IMR-90 (cell line): ENCODE measurements at regions not wholly inside any gene's neighbourhood (a gene's known extent, or its start where the extent isn't known, plus 50 kb on each side); places are given as distances from the start of the nearest gene placed in this dataset.

ENCODE experiments used
- ATAC-seq: fragments of 200-7000 bp; cut with Tn5 transposase; 2 replicates; pipeline ENCODE4 v1.9.1; 2020; ENCODE audit warnings: low read depth, mild to moderate bottlenecking, moderate library complexity
- BruUV-seq: library from RNA; stranded (reverse); fragments of 400-500 nt; replicated peaks from 2 replicates; lab custom pipeline; 2021; lab: Mats Ljungman, UMichigan
- CTCF ChIA-PET: fragments of 300-600 bp; formaldehyde crosslinking; extraction: SDS; loops from one replicate; lab custom pipeline; 2021; ENCODE audit warnings: antibody characterized with exemption; lab: Yijun Ruan, JAX
- POLR2A ChIA-PET: fragments of 300-600 bp; sonication (Branson Sonifier 250); formaldehyde crosslinking; loops from one replicate; lab custom pipeline; 2022; ENCODE audit warnings: antibody characterized with exemption; ENCODE audit not compliant: unreplicated experiment; lab: Charles Lee
- DNase-seq: peaks from one replicate; pipeline ENCODE4 v3.0.0; 2013
- H2AFZ ChIP-seq: replicated peaks from 2 replicates; pipeline ENCODE3; 2013; ENCODE audit warnings: low read length, mild to moderate bottlenecking; ENCODE audit not compliant: poor library complexity
- H2AK5ac ChIP-seq: 2 replicates; pipeline ENCODE4 v1.6.1; 2013; ENCODE audit warnings: low read depth, low read length, inconsistent platforms
- H2AK9ac ChIP-seq: replicated peaks from 2 replicates; pipeline ENCODE3; 2013; ENCODE audit warnings: mild to moderate bottlenecking, low read depth, low read length, moderate library complexity; ENCODE audit not compliant: poor library complexity
- H2BK120ac ChIP-seq: 2 replicates; pipeline ENCODE4 v1.6.1; 2013; ENCODE audit warnings: low read depth, low read length, inconsistent platforms
- H2BK15ac ChIP-seq: 3 replicates; pipeline ENCODE4 v1.6.1; 2013; ENCODE audit warnings: low read depth, low read length, inconsistent platforms
- H2BK20ac ChIP-seq: 2 replicates; pipeline ENCODE4 v1.6.1; 2013; ENCODE audit warnings: low read depth, mild to moderate bottlenecking, inconsistent platforms, low read length, moderate library complexity
- H2BK5ac ChIP-seq: 2 replicates; pipeline ENCODE4 v1.6.1; 2013; ENCODE audit warnings: mild to moderate bottlenecking, low read depth, low read length, inconsistent platforms; ENCODE audit not compliant: poor library complexity, severe bottlenecking
- H3K14ac ChIP-seq: replicated peaks from 2 replicates; pipeline ENCODE4 v1.6.1; 2013; ENCODE audit warnings: low read depth, low read length, inconsistent platforms
- H3K18ac ChIP-seq: 2 replicates; pipeline ENCODE4 v1.6.1; 2013; ENCODE audit warnings: low read depth, low read length, control low read depth
- H3K23ac ChIP-seq: 2 replicates; pipeline ENCODE4 v1.6.1; 2013; ENCODE audit warnings: low read depth, low read length, inconsistent platforms
- H3K27ac ChIP-seq: 2 replicates; pipeline ENCODE4 v1.5.1; 2013; ENCODE audit warnings: mild to moderate bottlenecking, control low read depth, low read length; ENCODE audit not compliant: insufficient read depth
- H3K27me3 ChIP-seq: 2 replicates; pipeline ENCODE4 v1.6.1; 2013; ENCODE audit warnings: low read length; ENCODE audit not compliant: control insufficient read depth, insufficient read depth
- H3K36me3 ChIP-seq: 2 replicates; pipeline ENCODE4 v1.6.1; 2013; ENCODE audit warnings: low read length, mixed read lengths; ENCODE audit not compliant: control insufficient read depth, insufficient read depth
- H3K4ac ChIP-seq: 2 replicates; pipeline ENCODE4 v1.6.1; 2013; ENCODE audit warnings: low read depth, low read length, inconsistent platforms
- H3K4me1 ChIP-seq: 2 replicates; pipeline ENCODE4 v1.6.1; 2013; ENCODE audit warnings: low read length, mixed read lengths; ENCODE audit not compliant: control insufficient read depth, insufficient read depth
- H3K4me2 ChIP-seq: 2 replicates; pipeline ENCODE4 v1.6.1; 2013; ENCODE audit warnings: low read depth, mild to moderate bottlenecking, control low read depth, low read length, moderate library complexity
- H3K4me3 ChIP-seq: 2 replicates; pipeline ENCODE4 v1.5.1; 2013; ENCODE audit warnings: low read depth, mild to moderate bottlenecking, control low read depth, low read length, moderate library complexity; ENCODE audit not compliant: insufficient read depth
- H3K56ac ChIP-seq: 2 replicates; pipeline ENCODE4 v1.6.1; 2013; ENCODE audit warnings: low read length, inconsistent platforms; ENCODE audit not compliant: insufficient read depth; ENCODE audit errors: extremely low read depth
- H3K79me1 ChIP-seq, 2 experiments: 2 replicates each; pipeline ENCODE4 v1.6.1; 2013; ENCODE audit warnings: low read length in 2 of 2, inconsistent platforms in 1 of 2, low read depth in 1 of 2
- H3K9ac ChIP-seq: 2 replicates; pipeline ENCODE4 v1.6.1; 2013; ENCODE audit warnings: low read depth, low read length, control low read depth
- H3K9me1 ChIP-seq: 2 replicates; pipeline ENCODE4 v1.6.1; 2013; ENCODE audit warnings: low read length, inconsistent platforms; ENCODE audit not compliant: insufficient read depth
- H3K9me3 ChIP-seq: 2 replicates; pipeline ENCODE4 v1.6.1; 2013; ENCODE audit warnings: low read length; ENCODE audit not compliant: control insufficient read depth, insufficient read depth
- H4K20me1 ChIP-seq: 2 replicates; pipeline ENCODE4 v1.6.1; 2013; ENCODE audit warnings: low read length, inconsistent platforms; ENCODE audit not compliant: insufficient read depth
- H4K5ac ChIP-seq: 2 replicates; pipeline ENCODE4 v1.6.1; 2013; ENCODE audit warnings: mild to moderate bottlenecking, low read depth, low read length, control low read depth
- H4K8ac ChIP-seq, 2 experiments: 2 replicates each; pipeline ENCODE4 v1.6.1; 2013; ENCODE audit warnings: low read depth in 2 of 2, low read length in 2 of 2, control low read depth in 1 of 2, inconsistent platforms in 1 of 2
- H4K91ac ChIP-seq: 2 replicates; pipeline ENCODE4 v1.6.1; 2013; ENCODE audit warnings: low read depth, low read length, inconsistent platforms; ENCODE audit not compliant: insufficient read depth
- CEBPB ChIP-seq: IDR thresholded peaks from 2 replicates; pipeline ENCODE4 v1.6.1; 2012; ENCODE audit warnings: low read depth, low read length, improper control_type of control experiment
- FOS ChIP-seq: fragments of 150-350 bp; IDR thresholded peaks from 2 replicates; pipeline ENCODE4 v1.6.1; 2016; ENCODE audit warnings: low read depth, low read length
- POLR2A ChIP-seq: IDR thresholded peaks from 2 replicates; pipeline ENCODE4 v1.6.1; 2012; ENCODE audit warnings: mild to moderate bottlenecking, low read depth, low read length
- WGBS, 2 experiments: methylation state at CpG; one replicate each; pipeline versions ENCODE4 v1.1.5 to v1.1.7; 2013; ENCODE audit warnings: missing lambda C conversion rate in 2 of 2; ENCODE audit not compliant: insufficient read length in 1 of 2; ENCODE audit errors: extremely low coverage in 2 of 2; 5-methylcytosine and 5-hydroxymethylcytosine counted together
- dilution Hi-C: fragments of 300-500 bp; cut with HindIII; formaldehyde crosslinking; loops from one replicate; pipeline ENCODE4 v1.14.3; 2018; ENCODE audit warnings: low sequenced_read_pairs; ENCODE audit not compliant: unreplicated experiment
- in situ Hi-C: fragments of 300-500 bp; cut with MboI; formaldehyde crosslinking; loops from 3 replicates; pipeline ENCODE4 v1.14.3; 2019; ENCODE audit warnings: low sequenced_read_pairs, inconsistent platforms, mixed read lengths
- intact Hi-C: fragments of 100-400 bp; cut with micrococcal nuclease; formaldehyde crosslinking; loops from 2 replicates; pipeline ENCODE4 v1.10.0; 2022

- H3K4ac ChIP-seq, result no peak overlapping the region
- dilution Hi-C loops, result no loop called here
- H3K14ac ChIP-seq, result no peak overlapping the region
- H3K23ac ChIP-seq, result no peak overlapping the region
- no peak overlapping the region for H2BK15ac ChIP-seq
- H3K18ac ChIP-seq, result no peak overlapping the region
- BruUV-seq, result no TSS peak
- no peaks in the 10 kb centered on the region for H4K20me1 ChIP-seq
- TF ChIP-seq FOS (no peak), CEBPB (no peak), POLR2A (no peak)
- in situ Hi-C loops, result no loop called here
- H3K9ac ChIP-seq, result no peak overlapping the region
- no peak overlapping the region for H4K8ac ChIP-seq
- no peak overlapping the region for H3K56ac ChIP-seq
- H3K27me3 ChIP-seq, result no peaks in the 10 kb centered on the region
- no peak overlapping the region for H2AK5ac ChIP-seq
- no peak overlapping the region for H2AK9ac ChIP-seq
- ATAC-seq (no peak), DNase-seq (no peak)
- no peak overlapping the region for H2BK120ac ChIP-seq
- no peak overlapping the region for H2AFZ ChIP-seq
- no peak overlapping the region for H4K91ac ChIP-seq
- no peaks in the 10 kb centered on the region for H3K79me1 ChIP-seq
- no peaks in the 10 kb centered on the region for H3K4me1 ChIP-seq
- no peak overlapping the region for H4K5ac ChIP-seq
- no peaks in the 10 kb centered on the region for H3K9me1 ChIP-seq
- no peak overlapping the region for H3K4me3 ChIP-seq
- peaks cover 6% of the 10 kb centered on the region for H3K9me3 ChIP-seq
- no peak overlapping the region for H3K4me2 ChIP-seq
- intact Hi-C loops, result no loop called here
- ChIA-PET CTCF (no interaction called here), POLR2A (no interaction called here)
- H3K27ac ChIP-seq, result no peak overlapping the region
- no peak overlapping the region for H2BK20ac ChIP-seq
- no peak overlapping the region for H2BK5ac ChIP-seq
- 61% methylated on average over 5 of the region's 7 CpGs; no CpG with 5 or more reads in 1 of the 2 experiments for WGBS, 2 experiments
- H3K36me3 ChIP-seq, result no peaks in the 10 kb centered on the region
These were observed 425.1 kb downstream of the CBLN2 start for GRCh38 chr18:72119082-72119481.
